CD4-positive, alpha-beta T cell (primary cell): ENCODE measurements at regions not wholly inside any gene's neighbourhood (a gene's known extent, or its start where the extent isn't known, plus 50 kb on each side); places are given as distances from the start of the nearest gene placed in this dataset.

ENCODE experiments used
- ATAC-seq: fragments of 200-7000 bp; cut with Tn5 transposase; one replicate; pipeline ENCODE4 v1.10.0; 2022; ENCODE audit warnings: mild to moderate bottlenecking; ENCODE audit not compliant: poor library complexity
- CTCF ChIA-PET: fragments of 350-600 bp; sonication (Branson Sonifier 250); formaldehyde crosslinking; loops from one replicate; lab custom pipeline; 2021; ENCODE audit warnings: antibody characterized with exemption, inconsistent platforms; lab: Charles Lee
- POLR2A ChIA-PET: fragments of 350-600 bp; sonication (Branson Sonifier 250); formaldehyde crosslinking; loops from one replicate; lab custom pipeline; 2021; ENCODE audit warnings: antibody characterized with exemption, inconsistent platforms; lab: Charles Lee
- DNase-seq, 14 experiments: peaks; one replicate each; pipeline ENCODE4 v3.0.0-alpha.2; 2013 to 2020; ENCODE audit warnings: mixed read lengths in 2 of 14
- H3K27ac ChIP-seq, 2 donors: one replicate each; pipeline versions ENCODE4 v1.5.1 to v1.7.0; 2013; ENCODE audit warnings: low read length in 2 of 2, low read depth in 1 of 2, mild to moderate bottlenecking in 1 of 2
- H3K27me3 ChIP-seq, 2 experiments: 1 replicate in 1 of 2; 2 replicates in 1 of 2; pipeline versions ENCODE4 v1.6.1 to v1.7.0; 2013; ENCODE audit warnings: low read length in 2 of 2, control low read depth in 1 of 2, mild to moderate bottlenecking in 1 of 2, moderate library complexity in 1 of 2; ENCODE audit not compliant: insufficient read depth in 2 of 2, control insufficient read depth in 1 of 2
- H3K36me3 ChIP-seq: one replicate; pipeline ENCODE4 v1.6.1; 2013; ENCODE audit warnings: low read length, control low read depth; ENCODE audit not compliant: insufficient read depth
- H3K4me1 ChIP-seq: one replicate; pipeline ENCODE4 v1.6.1; 2013; ENCODE audit warnings: low read length, control low read depth; ENCODE audit not compliant: insufficient read depth
- H3K4me3 ChIP-seq: one replicate; pipeline ENCODE4 v1.5.1; 2013; ENCODE audit warnings: mild to moderate bottlenecking, low read length, moderate library complexity
- H3K9me3 ChIP-seq, 2 experiments: 1 replicate in 1 of 2; 2 replicates in 1 of 2; pipeline versions ENCODE4 v1.6.1 to v1.7.0; 2013; ENCODE audit warnings: low read length in 2 of 2, mild to moderate bottlenecking in 2 of 2, control low read depth in 1 of 2, moderate library complexity in 1 of 2; ENCODE audit not compliant: control insufficient read depth in 1 of 2, insufficient read depth in 1 of 2
- H3K27ac Mint-ChIP-seq: one replicate; pipeline ENCODE4 v1.8.0; 2020; ENCODE audit warnings: mixed read lengths
- H3K27me3 Mint-ChIP-seq: one replicate; pipeline ENCODE4 v1.8.0; 2021; ENCODE audit warnings: mixed read lengths
- H3K36me3 Mint-ChIP-seq: one replicate; pipeline ENCODE4 v1.8.0; 2021; ENCODE audit warnings: low read depth, mixed read lengths
- H3K4me1 Mint-ChIP-seq: one replicate; pipeline ENCODE4 v1.8.0; 2021; ENCODE audit warnings: low read depth, mixed read lengths
- H3K4me3 Mint-ChIP-seq: one replicate; pipeline ENCODE4 v1.8.0; 2020; ENCODE audit warnings: mild to moderate bottlenecking, mixed read lengths
- H3K9me3 Mint-ChIP-seq: one replicate; pipeline ENCODE4 v1.8.0; 2020; ENCODE audit warnings: mixed read lengths
- intact Hi-C, 2 experiments: fragments of 100-400 bp; cut with DNase I in 1 of 2; cut with micrococcal nuclease in 1 of 2; formaldehyde crosslinking; loops; one replicate each; pipeline versions ENCODE4 v1.15.1 to v1.9.0; 2023 to 2025; cut with DNase I, micrococcal nuclease
- TF ChIP-seq, protein P1 (sequence below): fragments of 200-600 bp; IDR thresholded peaks from one replicate; pipeline ENCODE4 v1.8.0; 2022; ENCODE audit warnings: antibody characterized with exemption, mild to moderate bottlenecking

DNA sequence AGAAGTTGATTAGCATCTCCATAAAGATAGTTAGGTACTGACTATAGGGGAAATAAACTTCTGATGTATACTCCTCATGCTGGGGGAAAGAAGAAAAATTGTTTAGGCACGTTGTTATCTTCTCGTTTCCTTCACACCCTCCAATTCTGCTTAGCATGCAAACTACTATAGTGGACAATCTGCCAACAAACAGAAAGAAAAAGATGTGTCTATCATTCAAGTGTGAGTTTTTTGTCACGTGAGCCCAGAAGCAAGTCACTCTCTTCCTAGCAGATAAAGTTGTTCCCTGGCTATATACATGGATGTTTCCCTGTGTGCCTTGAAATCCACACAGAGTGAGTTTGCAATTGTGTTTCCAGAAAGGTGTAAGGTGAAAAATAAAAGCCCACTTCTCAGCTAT, 318.4 kb downstream of the CWC27 start:
- intact Hi-C loops: no loop called here
- H3K27me3 ChIP-seq: no peaks in the 10 kb centered on the region
- TF ChIP-seq, protein P1, sequence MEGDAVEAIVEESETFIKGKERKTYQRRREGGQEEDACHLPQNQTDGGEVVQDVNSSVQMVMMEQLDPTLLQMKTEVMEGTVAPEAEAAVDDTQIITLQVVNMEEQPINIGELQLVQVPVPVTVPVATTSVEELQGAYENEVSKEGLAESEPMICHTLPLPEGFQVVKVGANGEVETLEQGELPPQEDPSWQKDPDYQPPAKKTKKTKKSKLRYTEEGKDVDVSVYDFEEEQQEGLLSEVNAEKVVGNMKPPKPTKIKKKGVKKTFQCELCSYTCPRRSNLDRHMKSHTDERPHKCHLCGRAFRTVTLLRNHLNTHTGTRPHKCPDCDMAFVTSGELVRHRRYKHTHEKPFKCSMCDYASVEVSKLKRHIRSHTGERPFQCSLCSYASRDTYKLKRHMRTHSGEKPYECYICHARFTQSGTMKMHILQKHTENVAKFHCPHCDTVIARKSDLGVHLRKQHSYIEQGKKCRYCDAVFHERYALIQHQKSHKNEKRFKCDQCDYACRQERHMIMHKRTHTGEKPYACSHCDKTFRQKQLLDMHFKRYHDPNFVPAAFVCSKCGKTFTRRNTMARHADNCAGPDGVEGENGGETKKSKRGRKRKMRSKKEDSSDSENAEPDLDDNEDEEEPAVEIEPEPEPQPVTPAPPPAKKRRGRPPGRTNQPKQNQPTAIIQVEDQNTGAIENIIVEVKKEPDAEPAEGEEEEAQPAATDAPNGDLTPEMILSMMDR: no peak
- H3K4me1 ChIP-seq: no peaks in the 10 kb centered on the region
- ChIA-PET CTCF (no interaction called here), POLR2A (no interaction called here)
- no peak for DNase-seq
- no peaks in the 10 kb centered on the region for H3K9me3 ChIP-seq
- H3K36me3 Mint-ChIP-seq: no peaks in the 10 kb centered on the region
- peaks cover 6% of the 10 kb centered on the region for H3K27me3 Mint-ChIP-seq
- no peak for ATAC-seq
- no peak overlapping the region for H3K27ac Mint-ChIP-seq
- H3K27ac ChIP-seq: no peak overlapping the region
- H3K4me1 Mint-ChIP-seq: no peaks in the 10 kb centered on the region
- H3K4me3 Mint-ChIP-seq: no peak overlapping the region
- no peaks in the 10 kb centered on the region for H3K36me3 ChIP-seq
- no peaks in the 10 kb centered on the region for H3K9me3 Mint-ChIP-seq
- H3K4me3 ChIP-seq: no peak overlapping the region

DNA sequence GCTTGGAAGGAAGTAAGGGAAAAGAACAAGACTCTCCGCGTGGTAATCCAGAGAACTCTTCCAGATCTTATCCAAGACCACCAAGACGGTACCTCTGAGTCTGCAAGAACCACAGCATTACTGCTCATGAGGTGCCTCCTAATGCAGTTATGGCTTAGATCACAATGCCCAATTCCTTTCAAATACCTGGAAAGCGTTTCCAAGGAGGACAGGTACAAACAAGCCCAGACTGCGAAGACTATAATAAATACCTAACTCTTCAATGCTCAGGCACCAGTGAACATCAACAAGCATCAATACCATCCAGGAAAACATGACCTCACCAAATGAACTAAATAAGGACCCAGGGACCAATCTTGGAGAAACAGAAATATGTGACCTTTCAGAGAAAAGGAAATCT, 325.5 kb downstream of the CWC27 start:
- no peak overlapping the region for H3K27ac ChIP-seq
- DNase-seq (no peak), ATAC-seq (no peak)
- H3K36me3 Mint-ChIP-seq: no peaks in the 10 kb centered on the region
- TF ChIP-seq, protein P1: no peak
- H3K36me3 ChIP-seq: no peaks in the 10 kb centered on the region
- no peaks in the 10 kb centered on the region for H3K4me1 ChIP-seq
- H3K9me3 ChIP-seq: no peaks in the 10 kb centered on the region
- H3K27me3 Mint-ChIP-seq: peaks cover 13% of the 10 kb centered on the region
- POLR2A ChIA-PET: no interaction called here
- CTCF ChIA-PET: no interaction called here
- H3K27ac Mint-ChIP-seq: no peak overlapping the region
- H3K4me3 Mint-ChIP-seq: no peak overlapping the region
- H3K4me3 ChIP-seq: no peak overlapping the region
- H3K4me1 Mint-ChIP-seq: no peaks in the 10 kb centered on the region
- H3K9me3 Mint-ChIP-seq: no peaks in the 10 kb centered on the region
- intact Hi-C loops: no loop called here
- no peaks in the 10 kb centered on the region for H3K27me3 ChIP-seq

DNA sequence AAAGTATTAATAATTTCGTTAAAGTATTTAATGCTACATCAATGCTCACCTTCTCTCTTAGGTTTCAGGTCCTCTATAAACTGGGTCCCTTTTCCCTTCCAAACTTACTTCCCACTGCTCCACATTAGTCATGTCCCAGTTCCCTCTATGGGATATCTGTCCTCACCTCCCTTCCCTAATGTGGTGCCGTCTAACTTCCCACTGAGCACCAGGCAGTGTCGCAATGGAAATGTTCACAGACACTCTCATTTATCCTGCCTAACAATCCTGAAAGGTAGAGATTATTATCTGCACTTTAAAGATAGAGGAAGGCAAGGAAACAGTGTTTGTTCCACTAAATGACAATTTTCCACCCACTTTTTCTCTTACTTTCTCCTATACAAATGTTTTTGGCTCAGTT, 329.7 kb downstream of the CWC27 start:
- Histone ChIP-seq H3K36me3 (no peaks in the 10 kb centered on the region), H3K4me3 (no peak overlapping the region), H3K4me1 (peaks cover 9% of the 10 kb centered on the region), H3K27ac (no peak overlapping the region), H3K9me3 (no peaks in the 10 kb centered on the region), H3K27me3 (no peaks in the 10 kb centered on the region)
- Mint-ChIP-seq H3K36me3 (no peaks in the 10 kb centered on the region), H3K27ac (no peak overlapping the region), H3K9me3 (no peaks in the 10 kb centered on the region), H3K4me3 (no peak overlapping the region), H3K4me1 (peaks cover 24% of the 10 kb centered on the region), H3K27me3 (peaks cover 7% of the 10 kb centered on the region)
- POLR2A ChIA-PET: no interaction called here
- no peak for DNase-seq
- TF ChIP-seq, protein P1: no peak
- intact Hi-C loops: no loop called here
- no peak for ATAC-seq
- CTCF ChIA-PET: no interaction called here
